ENCODE measurements at regions not wholly inside any gene's neighbourhood (a gene's known extent, or its start where the extent isn't known, plus 50 kb on each side); places are given as distances from the start of the nearest gene placed in this dataset.

DNA sequence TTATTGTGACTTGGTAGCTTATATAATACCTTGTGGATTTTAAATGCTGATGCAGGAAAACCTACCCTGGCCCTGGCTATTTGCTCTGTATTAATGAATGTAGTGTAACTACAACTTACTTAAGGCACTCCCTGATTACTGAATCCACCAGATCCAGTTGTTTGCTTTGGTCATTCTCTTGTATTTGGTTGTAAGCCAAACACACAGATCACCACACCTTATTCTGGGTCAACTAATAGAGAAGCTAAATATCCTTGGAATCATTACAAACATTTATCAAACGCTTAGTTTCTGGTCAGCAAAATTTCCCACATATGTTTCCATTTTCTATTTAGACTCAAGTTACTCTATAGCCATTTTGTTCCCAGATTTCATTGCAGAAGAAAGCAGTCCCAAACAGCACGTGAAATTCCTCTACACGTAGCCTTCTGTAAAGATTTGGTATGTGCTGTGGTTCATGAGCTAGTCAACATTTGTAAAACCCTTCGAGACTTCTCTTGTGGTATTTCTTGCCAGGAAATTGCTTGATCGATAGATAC lies 322.6 kb downstream of the MEX3B start:
- TF ChIP-seq POLR2A (IDR thresholded peaks at IDR 0.05; ENCODE audit: low read depth, low read length) (no peak), TAF1 (IDR thresholded peaks at IDR 0.05; ENCODE audit: borderline replicate concordance, low read depth, low read length) (no peak), POLR2AphosphoS5 (IDR thresholded peaks at IDR 0.05; ENCODE audit: low read depth, low read length) (no peak)
